CD8-positive, alpha-beta memory T cell (primary cell): ENCODE measurements at regions not wholly inside any gene's neighbourhood (a gene's known extent, or its start where the extent isn't known, plus 50 kb on each side); places are given as distances from the start of the nearest gene placed in this dataset.

Experiments
- CTCF ChIA-PET: fragments of 350-600 bp; sonication (Branson Sonifier 250); formaldehyde crosslinking; loops from one replicate; lab custom pipeline; 2021; ENCODE audit warnings: antibody characterized with exemption; lab: Charles Lee
- POLR2A ChIA-PET: fragments of 350-600 bp; sonication (Branson Sonifier 250); formaldehyde crosslinking; loops from one replicate; lab custom pipeline; 2021; ENCODE audit warnings: antibody characterized with exemption; lab: Charles Lee
- DNase-seq, 5 donors: peaks; one replicate each; pipeline versions ENCODE4 v3.0.0 to v3.0.0-alpha.2; 2020 to 2022; ENCODE audit warnings: mixed read lengths in 1 of 5
- H3K27ac ChIP-seq: one replicate; pipeline ENCODE4 v1.7.0; 2013; ENCODE audit warnings: low read depth, mild to moderate bottlenecking, low read length, moderate library complexity
- H3K27me3 ChIP-seq: 2 replicates; pipeline ENCODE4 v1.7.0; 2013; ENCODE audit warnings: low read length, mild to moderate bottlenecking; ENCODE audit not compliant: insufficient read depth, poor library complexity, severe bottlenecking
- H3K36me3 ChIP-seq: 2 replicates; pipeline ENCODE4 v1.7.0; 2013; ENCODE audit warnings: mild to moderate bottlenecking, low read length, moderate library complexity; ENCODE audit not compliant: insufficient read depth
- H3K4me1 ChIP-seq: 2 replicates; pipeline ENCODE4 v1.7.0; 2013; ENCODE audit warnings: mild to moderate bottlenecking, low read length, moderate library complexity; ENCODE audit not compliant: insufficient read depth
- H3K4me3 ChIP-seq: 2 replicates; pipeline ENCODE4 v1.7.0; 2013; ENCODE audit warnings: mild to moderate bottlenecking, low read length
- H3K9me3 ChIP-seq: 2 replicates; pipeline ENCODE4 v1.7.0; 2013; ENCODE audit warnings: mild to moderate bottlenecking, low read length
- H3K27ac Mint-ChIP-seq, 8 donors: one replicate each; pipeline ENCODE4 v1.8.0; 2020 to 2021; ENCODE audit warnings: mixed read lengths in 8 of 8, mild to moderate bottlenecking in 6 of 8, inconsistent platforms in 3 of 8, moderate library complexity in 3 of 8
- H3K27me3 Mint-ChIP-seq, 2 donors: one replicate each; pipeline ENCODE4 v1.8.0; 2020 to 2021; ENCODE audit warnings: mixed read lengths in 2 of 2, mild to moderate bottlenecking in 1 of 2, moderate library complexity in 1 of 2
- H3K36me3 Mint-ChIP-seq, 3 donors: one replicate each; pipeline ENCODE4 v1.8.0; 2020 to 2021; ENCODE audit warnings: mixed read lengths in 3 of 3, inconsistent platforms in 1 of 3, mild to moderate bottlenecking in 1 of 3
- H3K4me1 Mint-ChIP-seq, 3 donors: one replicate each; pipeline ENCODE4 v1.8.0; 2020 to 2021; ENCODE audit warnings: mixed read lengths in 3 of 3, inconsistent platforms in 1 of 3, mild to moderate bottlenecking in 1 of 3
- H3K4me3 Mint-ChIP-seq, 7 donors: one replicate each; pipeline ENCODE4 v1.8.0; 2020 to 2021; ENCODE audit warnings: mixed read lengths in 7 of 7, mild to moderate bottlenecking in 6 of 7, moderate library complexity in 4 of 7, inconsistent platforms in 2 of 7
- H3K9me3 Mint-ChIP-seq, 5 donors: one replicate each; pipeline ENCODE4 v1.8.0; 2020 to 2022; ENCODE audit warnings: mixed read lengths in 5 of 5, mild to moderate bottlenecking in 3 of 5, moderate library complexity in 2 of 5, inconsistent platforms in 1 of 5

GRCh38 chr10:98080494-98080893 lies 50.1 kb upstream of the CRTAC1 start:
- no peak overlapping the region for H3K4me3 Mint-ChIP-seq
- H3K4me3 ChIP-seq, result no peak overlapping the region
- CTCF ChIA-PET, result interaction anchor here (1.3 kb wide), 1 partner anchor 53 kb away, joined by 3 read pairs; no protein-coding TSS in a partner anchor

More at GRCh38 chr10:98080494-98080893, 50.1 kb upstream of the CRTAC1 start:
- no peaks in the 10 kb centered on the region for H3K36me3 ChIP-seq
- H3K27me3 ChIP-seq, result no peaks in the 10 kb centered on the region
- Mint-ChIP-seq H3K9me3 (peaks cover 0 to 2% (median 0%) of the 10 kb centered on the region in 5 donors), H3K36me3 (no peaks in the 10 kb centered on the region), H3K4me1 (no peaks in the 10 kb centered on the region), H3K27ac (no peak overlapping the region), H3K27me3 (peaks cover 5 to 10% of the 10 kb centered on the region in 2 donors)
- POLR2A ChIA-PET, result no interaction called here
- no peak overlapping the region for H3K27ac ChIP-seq
- no peaks in the 10 kb centered on the region for H3K4me1 ChIP-seq
- no peak for DNase-seq
- no peaks in the 10 kb centered on the region for H3K9me3 ChIP-seq
